HG03575 (cell line): ENCODE measurements at regions not wholly inside any gene's neighbourhood (a gene's known extent, or its start where the extent isn't known, plus 50 kb on each side); places are given as distances from the start of the nearest gene placed in this dataset.

ENCODE experiments used
- ATAC-seq: cut with Tn5 transposase; IDR thresholded peaks from one replicate; pipeline ENCODE4 v1.9.1; 2021; ENCODE audit not compliant: unreplicated experiment, insufficient number of reproducible peaks, low FRiP score; ENCODE audit errors: extremely low read depth

GRCh38 chr5:61965069-61965468, 340.9 kb upstream of the KIF2A start:
- ATAC-seq = no peak

DNA sequence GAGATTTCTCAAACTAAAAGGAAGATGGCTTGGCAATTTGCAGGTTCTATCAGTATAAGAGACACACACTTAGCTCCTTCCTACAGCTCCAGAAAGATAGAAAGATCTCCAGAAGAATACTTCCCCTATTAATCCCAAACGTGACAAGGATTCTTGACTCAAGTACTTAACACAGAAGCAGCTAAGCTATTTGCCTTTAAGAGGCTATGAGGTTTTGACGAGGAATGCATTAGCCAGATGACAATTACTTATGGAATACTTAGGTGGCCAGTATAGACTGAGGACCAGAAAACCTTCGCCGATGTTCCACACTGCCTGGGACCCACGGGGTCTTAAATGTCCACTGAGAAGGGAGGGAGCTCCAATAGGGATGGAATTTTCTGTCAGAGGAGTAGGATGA, 340.5 kb upstream of the KIF2A start:
- no peak for ATAC-seq

- no peak for ATAC-seq
These were observed 339.6 kb upstream of the KIF2A start for GRCh38 chr5:61966296-61966955.

GRCh38 chr5:61966997-61967396, 339.0 kb upstream of the KIF2A start:
- ATAC-seq = no peak

DNA sequence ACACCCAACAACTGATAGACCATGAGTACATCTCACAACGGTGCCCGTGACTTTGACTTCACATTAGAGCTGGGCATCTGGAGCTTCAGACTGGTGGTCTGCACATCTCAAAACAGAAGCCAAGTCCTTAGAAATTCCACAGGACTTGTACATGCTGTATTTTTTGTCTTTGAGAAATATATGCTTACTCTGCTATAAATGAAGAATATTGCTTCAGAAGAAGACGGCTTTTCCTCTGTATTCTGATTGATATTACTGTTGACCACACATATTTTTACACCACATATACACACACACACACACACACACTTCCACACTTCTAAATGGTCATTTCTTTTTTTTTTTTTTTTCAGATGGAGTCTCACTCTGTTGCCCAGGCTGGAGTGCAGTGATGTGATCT, 338.3 kb upstream of the KIF2A start:
- no peak for ATAC-seq

DNA sequence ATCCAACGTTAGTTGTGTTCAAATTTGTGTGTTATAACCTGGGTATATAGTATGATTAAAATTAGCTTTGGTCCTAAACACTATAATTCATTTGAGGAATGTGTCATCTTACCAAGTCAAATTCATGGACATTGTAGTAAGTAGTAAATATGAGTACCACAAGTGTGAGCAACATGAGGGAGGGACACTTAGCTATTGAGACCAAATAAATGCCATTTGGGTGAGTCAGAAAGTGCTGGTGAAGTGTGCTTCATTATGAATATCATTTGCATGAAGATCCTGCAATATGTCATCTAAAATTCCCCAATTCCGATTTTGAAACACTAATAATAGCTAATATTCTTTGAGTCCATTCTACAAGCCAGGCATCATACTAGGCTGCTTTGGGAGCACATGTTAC, 336.7 kb upstream of the KIF2A start:
- ATAC-seq = no peak

DNA sequence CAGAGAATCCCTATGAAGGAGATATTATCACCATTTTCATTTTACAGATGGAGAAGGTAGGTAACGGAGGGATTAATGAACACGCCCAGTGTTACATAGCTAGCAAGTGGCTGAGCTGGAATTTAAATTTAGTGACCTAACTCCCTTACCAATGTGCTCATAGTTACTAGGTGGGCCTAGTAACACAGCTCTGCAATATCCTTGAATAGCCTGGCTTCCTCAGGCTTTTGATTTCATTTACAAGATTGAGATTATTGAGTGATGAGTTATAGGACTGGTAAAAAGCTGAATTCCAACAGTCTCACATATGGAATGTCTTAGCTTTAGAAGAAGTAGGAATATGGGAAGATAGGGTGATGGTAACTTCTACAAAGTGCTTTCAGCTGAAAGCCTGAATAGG, 336.3 kb upstream of the KIF2A start:
- ATAC-seq = no peak

DNA sequence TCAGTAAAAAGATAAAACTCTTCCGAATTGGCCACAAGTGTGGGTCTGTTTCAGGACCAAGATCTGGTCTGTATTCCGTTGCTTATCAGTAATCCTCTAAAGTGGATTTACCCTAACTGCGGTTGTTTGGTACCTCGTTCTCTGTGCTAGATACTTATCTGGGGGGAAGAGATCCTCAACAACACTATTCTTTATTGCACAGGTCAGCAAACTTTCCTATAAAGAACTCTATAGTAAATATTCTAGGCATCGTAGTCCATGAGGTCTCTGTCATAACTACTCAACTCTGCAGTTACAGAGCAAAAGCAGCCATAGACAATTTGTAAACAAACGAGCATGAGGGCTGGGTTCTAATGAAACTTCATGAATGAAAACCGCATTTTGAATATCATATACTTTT, 335.8 kb upstream of the KIF2A start:
- no peak for ATAC-seq

- no peak for ATAC-seq
These were observed 331.3 kb upstream of the KIF2A start for GRCh38 chr5:61974680-61975079.

- ATAC-seq = no peak
These were observed 324.1 kb upstream of the KIF2A start for GRCh38 chr5:61981886-61982285.

GRCh38 chr5:61991430-61991829, 314.6 kb upstream of the KIF2A start:
- ATAC-seq = no peak

DNA sequence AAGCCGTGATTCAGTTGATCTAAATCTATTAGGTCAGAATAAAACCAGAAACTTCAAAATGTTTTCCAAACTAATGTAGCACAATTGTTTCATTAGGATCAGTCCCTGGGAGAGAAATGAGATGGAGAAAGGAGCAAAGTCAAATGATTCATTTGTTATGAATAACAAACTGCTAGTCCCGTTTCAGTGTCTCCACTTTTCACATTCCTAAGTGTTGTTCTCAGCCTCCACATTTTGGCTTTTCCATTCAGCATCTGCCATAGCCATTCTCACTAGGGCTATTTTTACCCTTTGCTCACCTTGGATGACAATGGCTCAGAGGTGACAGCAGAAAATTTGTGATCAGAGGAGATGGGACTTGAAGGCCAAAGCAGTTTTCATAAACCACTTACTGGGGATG, 314.1 kb upstream of the KIF2A start:
- ATAC-seq = no peak

DNA sequence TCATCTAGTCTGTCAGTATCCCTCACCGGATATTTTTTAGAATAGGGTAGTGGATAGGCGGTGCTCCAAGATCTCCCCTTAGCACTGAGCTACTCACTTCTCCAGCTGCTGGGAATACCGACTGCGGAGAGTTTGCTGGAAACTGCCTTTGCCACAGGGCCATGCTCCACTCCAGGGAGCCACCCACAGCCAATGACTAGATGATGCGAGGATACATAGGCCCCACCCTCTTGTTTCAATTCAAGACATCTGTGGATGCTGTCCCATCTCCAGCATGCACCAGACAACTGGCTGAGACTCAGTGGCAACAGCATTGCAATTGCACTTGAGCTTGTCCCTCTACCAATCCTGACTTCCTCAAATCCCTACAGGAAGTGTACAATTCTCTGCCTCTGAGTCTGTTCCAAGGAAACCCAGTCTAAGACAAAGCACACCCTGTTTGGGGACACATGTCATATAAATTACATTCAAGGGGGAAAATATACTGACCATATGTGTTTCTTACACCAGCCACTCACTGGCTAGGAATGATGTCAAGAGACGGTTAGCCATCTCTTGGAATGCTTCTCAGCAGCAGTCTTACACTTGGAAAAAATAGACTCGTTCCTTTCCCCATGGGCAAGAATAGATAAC, 312.6 kb upstream of the KIF2A start:
- ATAC-seq = no peak

- no peak for ATAC-seq
These were observed 311.8 kb upstream of the KIF2A start for GRCh38 chr5:61994171-61994570.

DNA sequence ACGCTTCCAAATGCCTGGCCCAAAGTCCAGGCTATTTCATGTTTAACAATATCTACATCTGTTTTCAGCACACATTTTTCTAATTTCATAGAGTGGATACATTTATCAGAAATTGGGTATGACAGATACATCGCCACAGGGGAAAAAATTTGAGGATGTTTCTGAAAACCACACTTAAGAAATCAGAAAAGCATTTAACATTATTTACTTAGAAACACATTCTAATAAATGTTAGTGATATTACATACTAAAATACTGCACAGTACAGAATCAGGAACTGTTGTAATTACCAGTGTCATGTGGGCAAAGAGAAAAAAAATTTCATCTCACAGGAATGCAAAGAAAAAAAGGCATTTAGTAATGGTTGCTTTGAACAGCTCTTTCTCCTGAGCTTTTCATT, 310.5 kb upstream of the KIF2A start:
- ATAC-seq = no peak

DNA sequence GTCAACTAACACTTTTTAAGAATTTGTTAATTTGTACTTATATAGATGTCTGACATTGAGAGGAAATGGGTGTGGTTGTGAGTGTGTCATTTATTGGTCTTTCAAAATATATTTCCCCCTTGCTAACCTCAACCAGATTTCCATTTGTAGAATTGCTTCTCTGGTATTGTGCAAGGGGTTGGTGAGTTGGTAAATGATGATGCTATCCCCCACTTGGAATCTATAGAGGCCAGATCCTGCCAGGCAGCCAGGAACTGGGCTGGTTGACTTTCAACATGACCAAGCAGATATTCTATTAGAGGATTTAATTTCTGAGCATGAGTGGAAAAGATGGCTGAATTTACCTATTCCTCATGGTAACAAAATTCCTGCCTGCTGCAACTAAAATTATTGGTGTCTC, 306.6 kb upstream of the KIF2A start:
- ATAC-seq = no peak

- ATAC-seq = no peak
These were observed 305.4 kb upstream of the KIF2A start for GRCh38 chr5:62000646-62001045.

DNA sequence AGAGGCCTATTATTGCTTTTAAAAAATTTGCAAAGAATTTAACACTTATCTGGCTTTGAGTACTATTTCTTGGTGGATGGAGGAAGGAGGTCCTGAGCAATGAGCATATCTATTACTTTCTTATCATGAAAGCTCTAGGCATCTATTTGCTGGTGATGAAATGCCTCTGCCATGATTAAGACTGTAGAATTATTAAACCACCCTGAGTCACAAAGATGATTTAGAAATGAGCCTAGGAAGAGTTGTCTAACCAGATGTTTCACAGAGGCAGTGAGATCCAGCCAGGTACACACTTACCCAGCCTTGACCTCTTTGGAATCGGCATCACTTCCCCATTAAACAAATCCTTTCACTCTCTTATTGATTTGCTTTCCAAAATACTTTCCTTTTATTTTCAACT, 304.4 kb upstream of the KIF2A start:
- ATAC-seq = no peak

DNA sequence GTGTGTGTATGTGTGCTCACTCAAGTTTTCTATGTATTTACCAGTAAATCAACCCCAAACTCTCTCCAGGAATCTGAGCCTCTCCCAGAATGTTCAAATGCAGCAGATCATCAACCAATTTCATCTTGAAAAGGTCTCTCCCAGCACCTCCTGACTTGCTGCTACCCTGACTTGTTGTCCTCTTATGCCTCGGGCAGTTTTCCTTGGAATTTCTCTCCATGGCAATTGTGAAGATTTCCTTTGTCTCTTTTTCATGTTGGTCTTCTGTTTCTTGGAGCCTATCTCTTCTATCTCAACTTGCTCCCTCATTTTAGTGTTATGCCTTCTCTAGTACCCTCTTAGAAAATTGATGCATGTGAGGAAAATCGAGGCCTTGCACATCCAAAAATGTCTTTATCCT, 303.6 kb upstream of the KIF2A start:
- ATAC-seq = no peak

- no peak for ATAC-seq
These were observed 300.5 kb upstream of the KIF2A start for GRCh38 chr5:62005551-62005950.

- ATAC-seq = no peak
These were observed 298.5 kb upstream of the KIF2A start for GRCh38 chr5:62007457-62007856.
